Heart left ventricle (tissue), 13 donors: ENCODE measurements at regions not wholly inside any gene's neighbourhood (a gene's known extent, or its start where the extent isn't known, plus 50 kb on each side); places are given as distances from the start of the nearest gene placed in this dataset.

Experiments
- POLR2A ChIP-seq, 2 donors: fragments of 450-650 bp; IDR thresholded peaks; one replicate each; pipeline ENCODE4 v1.6.1; 2017; ENCODE audit warnings: antibody characterized with exemption in 2 of 2, mild to moderate bottlenecking in 2 of 2, moderate library complexity in 2 of 2
- TF ChIP-seq, protein P1 (sequence below), 12 donors: fragments of 200-600 bp; sonication (generic) in 4 of 12; IDR thresholded peaks; one replicate each; pipeline versions ENCODE4 v1.5.0 to v1.8.0; 2018 to 2022; ENCODE audit warnings: antibody characterized with exemption in 12 of 12, mild to moderate bottlenecking in 5 of 12
- donor health status: ischemic (EF 13 %, LVEDD 7.1; RV severe dilation, severe dysfunction).
- donor health status: DM: no; HTN: yes; CAD: no.
- donor health status: DM: no; HTN: no; CAD: no.
- donor health status: ischemic (EF 25% LVEDD 6.9; RV normal size, moderate dysfunction).
- donor health status: ischemic (EF 25% LVEDD 5.7; RV mildly dilated, moderate dysfunction).
- donor health status: ischemic (EF 35%, LVEDD 5.7; RV mildly dilated, moderate dysfunction).
- donor health status: nonischemic (EF 11% LVEDD 7.7; RV severe dilation, severe dysfunction).
- donor health status: DM: yes; HTN: yes; CAD: no.
- donor health status: PGD.
- donor health status: ischemic (EF 29% LVEDD 5.4; RV normal size, mild dysfunction).
- donor health status: nonischemic (EF 23%, LVEDD 6.1; RV moderate dilation, normal function).

DNA sequence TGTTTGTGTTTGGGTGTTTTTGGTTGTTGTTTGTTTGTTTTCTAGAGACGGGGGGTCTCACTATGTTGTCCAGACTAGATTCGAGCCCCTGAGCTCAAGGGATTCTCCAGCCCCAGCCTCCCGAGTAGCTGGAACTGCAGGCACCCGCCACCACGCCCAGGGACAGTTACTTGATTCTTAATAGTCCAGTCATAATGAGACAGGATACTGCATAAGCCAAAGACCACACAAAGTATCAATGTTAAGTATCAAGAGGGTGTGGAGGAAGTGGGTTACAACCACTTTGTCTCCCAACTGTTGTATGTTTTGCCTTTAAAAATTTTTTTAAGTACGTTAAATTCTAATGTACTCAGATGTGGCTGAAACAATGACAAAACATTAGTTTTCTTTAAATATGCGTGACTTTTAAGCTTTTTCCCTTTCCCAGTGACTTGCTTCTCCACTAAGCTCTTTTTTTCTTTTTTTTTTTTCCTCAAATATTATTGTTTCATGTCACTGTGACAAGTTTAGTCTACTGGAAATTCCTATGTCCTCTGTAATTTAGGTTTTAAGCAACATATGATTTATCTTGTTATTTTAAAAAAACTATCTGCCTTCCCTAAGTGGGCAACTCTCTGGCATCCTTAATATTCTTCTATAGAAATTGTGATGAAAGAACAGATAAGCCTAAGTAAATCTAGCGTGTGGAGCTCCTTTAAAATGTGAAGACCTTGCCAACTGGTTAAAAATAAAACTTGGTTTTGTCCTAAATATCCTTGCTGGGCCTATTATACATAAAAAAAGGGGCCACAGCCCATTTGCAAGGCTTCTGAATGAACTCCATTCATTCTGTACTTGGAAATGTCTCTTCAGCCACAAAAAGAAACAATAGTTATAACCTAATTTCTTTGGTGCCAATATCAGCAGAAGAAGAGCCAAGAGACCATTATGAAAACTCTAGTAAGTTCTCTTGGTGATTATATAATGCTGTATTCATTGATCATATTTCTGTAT is 56.2 kb upstream of the DPH5 start:
- TF ChIP-seq POLR2A (IDR thresholded peaks at IDR 0.05) = no peak
- TF ChIP-seq, protein P1, sequence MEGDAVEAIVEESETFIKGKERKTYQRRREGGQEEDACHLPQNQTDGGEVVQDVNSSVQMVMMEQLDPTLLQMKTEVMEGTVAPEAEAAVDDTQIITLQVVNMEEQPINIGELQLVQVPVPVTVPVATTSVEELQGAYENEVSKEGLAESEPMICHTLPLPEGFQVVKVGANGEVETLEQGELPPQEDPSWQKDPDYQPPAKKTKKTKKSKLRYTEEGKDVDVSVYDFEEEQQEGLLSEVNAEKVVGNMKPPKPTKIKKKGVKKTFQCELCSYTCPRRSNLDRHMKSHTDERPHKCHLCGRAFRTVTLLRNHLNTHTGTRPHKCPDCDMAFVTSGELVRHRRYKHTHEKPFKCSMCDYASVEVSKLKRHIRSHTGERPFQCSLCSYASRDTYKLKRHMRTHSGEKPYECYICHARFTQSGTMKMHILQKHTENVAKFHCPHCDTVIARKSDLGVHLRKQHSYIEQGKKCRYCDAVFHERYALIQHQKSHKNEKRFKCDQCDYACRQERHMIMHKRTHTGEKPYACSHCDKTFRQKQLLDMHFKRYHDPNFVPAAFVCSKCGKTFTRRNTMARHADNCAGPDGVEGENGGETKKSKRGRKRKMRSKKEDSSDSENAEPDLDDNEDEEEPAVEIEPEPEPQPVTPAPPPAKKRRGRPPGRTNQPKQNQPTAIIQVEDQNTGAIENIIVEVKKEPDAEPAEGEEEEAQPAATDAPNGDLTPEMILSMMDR (IDR thresholded peaks at IDR 0.05) = no peak
